HG03457 (cell line): ENCODE measurements at regions not wholly inside any gene's neighbourhood (a gene's known extent, or its start where the extent isn't known, plus 50 kb on each side); places are given as distances from the start of the nearest gene placed in this dataset.

Experiments
- ATAC-seq: cut with Tn5 transposase; IDR thresholded peaks from one replicate; pipeline ENCODE4 v1.9.1; 2021; ENCODE audit warnings: moderate number of reproducible peaks; ENCODE audit not compliant: unreplicated experiment

- ATAC-seq, result no peak
Measured at GRCh38 chr11:122186439-122187080, 70.5 kb upstream of the BLID start.

GRCh38 chr11:122183933-122184332, 67.9 kb upstream of the BLID start:
- no peak for ATAC-seq

- no peak for ATAC-seq
Measured at GRCh38 chr11:122181893-122182292, 65.9 kb upstream of the BLID start.

- no peak for ATAC-seq
Measured at GRCh38 chr11:122181372-122181771, 65.4 kb upstream of the BLID start.

- ATAC-seq, result no peak
Measured at GRCh38 chr11:122179961-122180834, 64.2 kb upstream of the BLID start.

- no peak for ATAC-seq
Measured at GRCh38 chr11:122178795-122179194, 62.8 kb upstream of the BLID start.

- ATAC-seq, result no peak
Measured at GRCh38 chr11:122177238-122177637, 61.2 kb upstream of the BLID start.

GRCh38 chr11:122176651-122177050, 60.6 kb upstream of the BLID start:
- ATAC-seq, result no peak

- no peak for ATAC-seq
Measured at GRCh38 chr11:122175306-122175705, 59.3 kb upstream of the BLID start.

GRCh38 chr11:122173587-122173986, 57.6 kb upstream of the BLID start:
- no peak for ATAC-seq

- no peak for ATAC-seq
Measured at GRCh38 chr11:122173074-122173450, 57.0 kb upstream of the BLID start.

- ATAC-seq, result no peak
Measured at GRCh38 chr11:122172352-122173073, 56.5 kb upstream of the BLID start.

GRCh38 chr11:122170815-122171475, 54.9 kb upstream of the BLID start:
- no peak for ATAC-seq

GRCh38 chr11:122168218-122168617, 52.2 kb upstream of the BLID start:
- no peak for ATAC-seq

- ATAC-seq, result no peak
Measured at GRCh38 chr11:122167100-122167499, 51.1 kb upstream of the BLID start.

- ATAC-seq, result no peak
Measured at GRCh38 chr11:122165607-122166371, 49.8 kb upstream of the BLID start.
